GM12873 (cell line): ENCODE measurements at regions not wholly inside any gene's neighbourhood (a gene's known extent, or its start where the extent isn't known, plus 50 kb on each side); places are given as distances from the start of the nearest gene placed in this dataset.

Experiments
- CTCF ChIP-seq: IDR thresholded peaks from 2 replicates; pipeline ENCODE4 v1.5.1; 2012; ENCODE audit warnings: low read depth, mild to moderate bottlenecking, moderate library complexity, low read length, control low read depth; ENCODE audit not compliant: insufficient read depth; ENCODE audit errors: missing control alignments

GRCh38 chr6:1181939-1182605 lies 129.8 kb upstream of the FOXQ1 start:
- TF ChIP-seq CTCF, result no peak

DNA sequence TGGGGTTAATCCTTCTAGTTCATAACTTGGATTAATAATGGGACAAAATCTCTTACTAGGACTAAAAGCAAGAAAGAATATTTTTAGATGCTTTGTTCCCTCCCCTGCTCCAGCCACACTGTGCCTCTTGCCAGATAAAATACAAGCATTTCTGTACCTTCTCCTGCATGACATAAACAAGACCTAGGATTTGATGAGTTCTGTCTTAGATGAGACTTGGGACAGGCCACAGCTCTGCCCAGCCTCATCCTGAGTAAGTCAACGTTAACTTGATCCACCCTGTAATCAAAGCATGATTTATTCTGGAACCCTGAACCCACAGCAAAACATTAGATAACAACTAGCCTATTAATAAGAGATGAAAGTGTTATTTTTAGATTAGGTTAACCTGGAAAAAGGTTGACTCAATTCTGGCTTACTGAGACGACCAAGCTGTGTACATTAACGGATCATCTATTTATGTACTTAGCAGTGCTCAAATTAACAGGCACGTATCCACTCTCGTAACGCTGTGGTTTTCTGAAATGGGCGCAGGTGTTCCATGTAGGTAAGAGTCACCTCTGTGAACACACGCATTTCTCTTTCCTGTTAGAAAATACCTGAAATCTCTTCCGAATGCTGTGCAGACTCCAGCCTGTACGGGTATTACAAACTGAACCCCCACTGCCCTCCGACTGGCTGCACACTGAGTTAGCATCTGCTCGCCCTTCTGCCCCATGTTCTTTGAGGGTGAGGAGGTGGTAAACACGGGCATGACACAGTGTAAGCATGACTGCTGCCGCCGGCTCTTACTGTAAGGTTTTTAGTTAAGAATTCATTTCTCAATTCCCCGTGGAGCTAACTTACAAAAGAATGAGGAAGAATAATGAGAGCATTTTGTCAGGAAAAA lies 132.1 kb upstream of the FOXQ1 start:
- TF ChIP-seq CTCF, result no peak

- TF ChIP-seq CTCF, result no peak
Observed at GRCh38 chr6:1178590-1178989, 133.3 kb upstream of the FOXQ1 start.

DNA sequence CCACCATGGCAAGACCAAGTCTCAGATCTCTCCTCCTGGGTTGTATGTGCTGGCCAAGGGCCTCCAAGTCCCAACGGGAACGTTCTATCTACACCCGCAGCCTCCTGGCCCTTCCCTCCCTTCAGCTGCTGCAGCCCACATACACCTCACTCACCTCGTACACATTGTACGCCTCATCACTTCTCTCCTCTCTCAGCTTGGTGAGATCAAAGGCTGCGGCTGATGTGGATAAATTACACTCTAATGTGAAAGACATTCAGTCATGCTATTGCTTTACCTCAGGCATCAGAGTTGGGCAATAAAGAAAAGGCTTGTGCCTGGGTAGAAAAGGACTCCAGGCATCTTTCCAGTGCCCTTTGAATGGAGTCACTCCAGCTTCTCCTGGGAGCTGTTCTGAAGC lies 135.3 kb upstream of the FOXQ1 start:
- no peak for TF ChIP-seq CTCF

GRCh38 chr6:1175877-1176276 lies 136.0 kb upstream of the FOXQ1 start:
- no peak for TF ChIP-seq CTCF

DNA sequence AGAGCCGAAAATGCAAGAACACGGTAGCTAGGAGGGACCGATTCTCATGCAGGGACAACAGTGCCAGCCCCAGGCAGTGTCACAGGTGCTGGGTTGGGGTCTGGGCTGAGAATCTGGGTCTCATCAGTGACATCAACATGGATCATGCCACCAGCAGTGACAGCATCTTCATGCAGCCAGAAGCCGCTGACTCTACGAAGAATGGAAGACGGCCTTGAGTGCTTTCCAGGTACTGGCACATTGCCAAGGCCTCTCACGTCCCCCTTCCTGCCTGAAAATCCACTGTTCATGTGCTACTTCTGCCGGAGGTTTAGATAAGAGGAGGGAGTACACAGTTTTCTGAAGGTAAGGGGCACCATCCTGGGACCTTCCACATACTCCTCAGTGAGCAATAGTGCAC lies 141.1 kb upstream of the FOXQ1 start:
- no peak for TF ChIP-seq CTCF

- no peak for TF ChIP-seq CTCF
Observed at GRCh38 chr6:1164600-1164999, 147.3 kb upstream of the FOXQ1 start.
